T-helper 17 cell (primary cell): ENCODE measurements at regions not wholly inside any gene's neighbourhood (a gene's known extent, or its start where the extent isn't known, plus 50 kb on each side); places are given as distances from the start of the nearest gene placed in this dataset.
A peak's percentile ranks its signal among the peaks of the same experiment; 100 is the strongest.

Experiments used
- ATAC-seq: fragments of 150-1000 bp; cut with Tn5 transposase; 2 replicates; pipeline ENCODE4 v1.10.0; 2021; ENCODE audit warnings: mild to moderate bottlenecking, moderate library complexity
- DNase-seq, 3 donors: peaks; one replicate each; pipeline versions ENCODE4 v3.0.0 to v3.0.0-alpha.2; 2020 to 2021
- H3K9me3 ChIP-seq: one replicate; pipeline ENCODE4 v1.7.0; 2013; ENCODE audit warnings: low read length, mild to moderate bottlenecking; ENCODE audit not compliant: control insufficient read depth, poor library complexity, severe bottlenecking
- H3K27ac Mint-ChIP-seq: one replicate; pipeline ENCODE4 v1.8.0; 2022; ENCODE audit warnings: mild to moderate bottlenecking, moderate library complexity, mixed read lengths
- H3K27me3 Mint-ChIP-seq: one replicate; pipeline ENCODE4 v1.8.0; 2022; ENCODE audit warnings: mixed read lengths
- H3K36me3 Mint-ChIP-seq: one replicate; pipeline ENCODE4 v1.8.0; 2022; ENCODE audit warnings: low read depth, mixed read lengths
- H3K4me1 Mint-ChIP-seq: one replicate; pipeline ENCODE4 v1.8.0; 2022; ENCODE audit warnings: mild to moderate bottlenecking, mixed read lengths
- H3K4me3 Mint-ChIP-seq: one replicate; pipeline ENCODE4 v1.8.0; 2022; ENCODE audit warnings: mild to moderate bottlenecking, moderate library complexity, mixed read lengths

GRCh38 chr6:166691746-166692145 is 64.7 kb upstream of the RPS6KA2 start:
- Mint-ChIP-seq H3K36me3 (peaks cover 5% of the 10 kb centered on the region), H3K4me3 (no peak overlapping the region), H3K27me3 (peaks cover 16% of the 10 kb centered on the region), H3K27ac (peak overlapping the region; percentile 47), H3K4me1 (peaks cover 15% of the 10 kb centered on the region)
- DNase-seq: no peak
- ATAC-seq: no peak
- H3K9me3 ChIP-seq: no peaks in the 10 kb centered on the region

- H3K27me3 Mint-ChIP-seq: peaks cover 16% of the 10 kb centered on the region
- DNase-seq: no peak
- H3K36me3 Mint-ChIP-seq: peaks cover 5% of the 10 kb centered on the region
- ATAC-seq: no peak
- peak overlapping the region; percentile 47 for H3K27ac Mint-ChIP-seq
- H3K4me3 Mint-ChIP-seq: no peak overlapping the region
- H3K4me1 Mint-ChIP-seq: peaks cover 15% of the 10 kb centered on the region
- no peaks in the 10 kb centered on the region for H3K9me3 ChIP-seq
Measured at GRCh38 chr6:166691199-166691598, 64.1 kb upstream of the RPS6KA2 start.

GRCh38 chr6:166689687-166690086 is 62.6 kb upstream of the RPS6KA2 start:
- no peak overlapping the region for H3K27ac Mint-ChIP-seq
- peaks cover 16% of the 10 kb centered on the region for H3K27me3 Mint-ChIP-seq
- no peak for ATAC-seq
- H3K4me1 Mint-ChIP-seq: peaks cover 13% of the 10 kb centered on the region
- DNase-seq: no peak
- no peaks in the 10 kb centered on the region for H3K9me3 ChIP-seq
- H3K36me3 Mint-ChIP-seq: peaks cover 5% of the 10 kb centered on the region
- no peak overlapping the region for H3K4me3 Mint-ChIP-seq

DNA sequence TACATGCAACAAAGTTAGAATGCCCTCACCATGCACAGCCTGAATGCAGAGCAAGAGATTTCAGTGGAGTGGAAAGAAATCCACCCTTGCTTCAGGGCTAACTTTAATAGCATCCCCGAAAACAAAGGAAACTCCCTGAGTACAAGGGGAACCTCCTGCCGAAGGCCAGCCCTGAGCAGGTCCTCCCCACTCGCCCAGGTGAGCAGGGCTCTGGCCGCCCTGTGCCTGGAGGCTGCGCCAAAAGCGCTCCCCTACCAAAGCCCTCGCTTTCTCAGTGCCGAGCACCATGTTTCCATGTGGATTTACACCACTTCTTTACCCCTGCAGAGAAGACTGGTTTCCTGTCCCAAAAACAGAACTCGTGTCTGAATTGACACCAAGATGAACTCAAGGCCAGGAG is 61.9 kb upstream of the RPS6KA2 start:
- ATAC-seq (no peak), DNase-seq (no peak)
- Mint-ChIP-seq H3K36me3 (peaks cover 5% of the 10 kb centered on the region), H3K4me3 (no peak overlapping the region), H3K27me3 (peaks cover 16% of the 10 kb centered on the region), H3K4me1 (peaks cover 17% of the 10 kb centered on the region), H3K27ac (no peak overlapping the region)
- H3K9me3 ChIP-seq: no peaks in the 10 kb centered on the region

DNA sequence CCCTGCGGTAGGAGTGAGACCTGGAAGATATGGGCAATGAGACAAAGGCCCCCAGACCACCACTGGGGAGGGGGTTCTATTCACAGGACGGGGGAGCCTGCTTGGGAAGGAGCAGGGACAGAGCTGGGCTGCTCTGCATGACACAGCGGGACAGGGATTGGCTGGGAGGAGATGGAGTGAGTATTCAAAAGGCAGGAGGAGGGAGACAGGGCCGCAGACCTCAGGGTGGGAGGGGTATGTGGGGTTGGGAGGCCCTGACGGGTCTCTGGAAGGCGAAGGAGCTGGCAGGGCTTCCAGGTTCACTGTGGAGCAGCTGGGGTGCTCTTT is 60.8 kb upstream of the RPS6KA2 start:
- ATAC-seq (no peak), DNase-seq (no peak)
- Mint-ChIP-seq H3K27me3 (peaks cover 16% of the 10 kb centered on the region), H3K36me3 (peaks cover 5% of the 10 kb centered on the region), H3K27ac (no peak overlapping the region), H3K4me3 (no peak overlapping the region), H3K4me1 (peaks cover 17% of the 10 kb centered on the region)
- no peaks in the 10 kb centered on the region for H3K9me3 ChIP-seq

DNA sequence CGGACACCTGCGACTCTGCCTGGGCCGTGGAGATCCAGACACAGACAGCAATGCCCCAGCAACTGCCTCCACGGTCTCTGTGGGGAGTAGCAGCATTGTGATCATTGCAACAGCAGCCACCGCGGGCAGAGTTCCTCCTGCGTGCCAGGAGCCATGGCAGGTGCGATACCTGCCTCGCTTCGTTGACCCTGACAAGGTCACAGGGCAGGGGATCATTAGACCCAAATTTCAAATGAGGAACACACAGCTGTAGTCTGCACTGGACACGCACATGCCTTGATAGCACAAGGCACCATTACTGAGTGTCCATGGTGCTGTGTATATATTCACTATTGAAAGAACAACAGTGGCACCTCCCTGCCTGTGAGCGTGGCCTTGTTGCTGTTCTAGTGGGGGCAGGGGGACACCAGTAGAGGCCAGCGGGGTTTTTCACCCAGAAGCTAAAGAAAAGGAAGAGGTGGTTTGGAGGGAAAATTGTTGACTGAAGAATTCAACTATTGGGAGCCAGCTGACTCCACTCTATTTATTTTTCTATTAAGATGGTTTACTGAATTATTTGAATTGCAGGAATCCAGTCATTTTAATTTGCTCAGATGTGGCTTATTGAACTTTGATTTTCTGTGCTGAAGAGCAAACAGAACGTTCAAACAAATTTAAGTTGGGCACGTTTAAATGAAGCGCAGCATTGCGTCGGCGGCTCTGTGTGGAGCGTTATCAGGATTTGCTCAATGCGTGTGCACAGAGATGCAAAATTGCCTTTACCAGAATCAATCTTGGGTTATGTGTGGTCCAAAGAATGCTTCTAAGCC is 60.2 kb upstream of the RPS6KA2 start:
- Mint-ChIP-seq H3K36me3 (peaks cover 5% of the 10 kb centered on the region), H3K27ac (no peak overlapping the region), H3K27me3 (peaks cover 16% of the 10 kb centered on the region), H3K4me3 (no peak overlapping the region), H3K4me1 (peaks cover 19% of the 10 kb centered on the region)
- H3K9me3 ChIP-seq: no peaks in the 10 kb centered on the region
- no peak for ATAC-seq
- DNase-seq: no peak

DNA sequence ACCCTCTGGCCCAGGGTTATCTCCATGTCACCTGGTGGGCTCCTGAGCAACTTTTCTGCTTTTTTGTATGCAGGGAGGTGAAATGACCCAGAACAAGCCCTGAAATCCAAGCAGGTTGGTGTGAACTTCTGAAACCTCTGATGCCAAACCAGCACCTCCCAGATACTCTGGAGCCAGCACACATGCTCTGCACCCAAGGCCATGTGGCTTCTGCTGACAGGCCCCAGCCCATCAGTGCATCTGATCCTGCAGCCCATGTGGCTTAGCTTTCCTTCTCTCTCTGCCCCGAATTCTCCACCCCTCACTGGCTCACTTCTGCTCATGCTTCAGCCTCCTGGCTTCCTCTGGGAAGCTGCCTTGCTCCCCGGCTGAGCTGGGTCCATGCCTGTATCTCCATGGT is 59.3 kb upstream of the RPS6KA2 start:
- Mint-ChIP-seq H3K36me3 (peaks cover 2% of the 10 kb centered on the region), H3K27me3 (peaks cover 7% of the 10 kb centered on the region), H3K4me1 (peaks cover 11% of the 10 kb centered on the region), H3K4me3 (no peak overlapping the region), H3K27ac (no peak overlapping the region)
- H3K9me3 ChIP-seq: no peaks in the 10 kb centered on the region
- ATAC-seq (no peak), DNase-seq (no peak)

- H3K4me1 Mint-ChIP-seq: peaks cover 8% of the 10 kb centered on the region
- DNase-seq (no peak), ATAC-seq (no peak)
- peaks cover 6% of the 10 kb centered on the region for H3K27me3 Mint-ChIP-seq
- H3K27ac Mint-ChIP-seq: no peak overlapping the region
- no peaks in the 10 kb centered on the region for H3K9me3 ChIP-seq
- H3K36me3 Mint-ChIP-seq: no peaks in the 10 kb centered on the region
- H3K4me3 Mint-ChIP-seq: no peak overlapping the region
Measured at GRCh38 chr6:166684866-166685265, 57.8 kb upstream of the RPS6KA2 start.

DNA sequence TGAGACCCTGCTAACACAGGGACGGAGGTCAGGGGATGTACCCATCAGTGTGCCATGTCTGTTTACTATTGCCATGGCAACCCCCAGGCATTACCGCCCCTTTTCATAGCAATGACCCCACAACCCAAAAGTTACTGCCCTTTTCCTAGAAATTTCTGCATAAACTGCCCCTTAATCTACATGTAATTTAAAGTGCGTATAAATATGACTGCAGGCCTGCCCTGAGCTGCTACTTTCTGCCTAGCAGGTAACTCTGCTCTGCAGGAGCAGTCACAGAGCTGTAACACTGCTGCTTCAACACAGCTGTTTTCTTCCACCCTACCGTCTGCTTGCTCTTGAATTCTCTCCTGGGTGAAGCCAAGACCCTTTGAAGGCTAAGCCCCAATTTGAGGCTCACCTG is 57.1 kb upstream of the RPS6KA2 start:
- Mint-ChIP-seq H3K4me1 (peaks cover 8% of the 10 kb centered on the region), H3K27ac (no peak overlapping the region), H3K27me3 (peaks cover 5% of the 10 kb centered on the region), H3K36me3 (no peaks in the 10 kb centered on the region), H3K4me3 (no peak overlapping the region)
- DNase-seq: no peak
- ATAC-seq: no peak
- H3K9me3 ChIP-seq: no peaks in the 10 kb centered on the region

DNA sequence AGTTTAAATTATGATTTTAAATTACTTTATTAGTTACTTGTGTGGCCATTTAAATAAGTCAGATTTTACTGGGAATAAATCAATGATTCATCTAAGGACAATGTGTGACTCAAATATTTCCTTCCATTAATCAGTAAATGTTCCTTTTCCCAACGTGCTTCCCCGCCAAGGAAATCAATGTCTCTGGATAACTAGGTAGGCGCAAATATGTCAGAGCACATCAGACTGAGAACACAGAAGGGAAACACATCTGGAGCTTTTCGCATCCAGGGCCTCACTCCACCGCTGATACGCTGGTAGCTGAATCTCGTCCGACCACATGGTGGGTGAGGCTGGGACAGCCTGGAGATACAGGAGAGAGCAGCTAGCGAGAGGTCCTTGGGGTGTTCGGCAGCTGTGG is 56.4 kb upstream of the RPS6KA2 start:
- Mint-ChIP-seq H3K36me3 (no peaks in the 10 kb centered on the region), H3K4me3 (no peak overlapping the region), H3K27ac (no peak overlapping the region), H3K27me3 (no peaks in the 10 kb centered on the region), H3K4me1 (peaks cover 8% of the 10 kb centered on the region)
- no peaks in the 10 kb centered on the region for H3K9me3 ChIP-seq
- DNase-seq (no peak), ATAC-seq (no peak)

DNA sequence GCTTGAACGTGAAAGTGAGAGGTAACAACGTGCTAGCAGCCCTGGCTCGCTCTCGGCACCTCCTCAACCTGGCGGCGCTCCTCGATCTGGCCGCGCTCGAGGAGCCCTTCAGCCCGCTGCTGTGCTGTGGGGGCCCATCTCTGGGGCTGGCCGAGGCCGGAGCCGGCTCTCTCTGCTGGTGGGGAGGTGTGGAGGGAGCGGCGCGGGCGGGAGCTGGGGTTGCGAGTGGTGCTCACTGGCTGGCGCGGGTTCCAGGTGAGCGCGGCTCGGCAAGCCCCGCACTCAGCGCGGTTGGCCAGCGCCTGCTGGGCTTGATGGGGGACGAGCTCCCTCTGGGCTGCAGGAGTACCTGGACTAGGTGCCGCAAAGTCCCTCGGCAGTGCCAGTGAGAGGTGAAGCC is 52.5 kb upstream of the RPS6KA2 start:
- Mint-ChIP-seq H3K27ac (no peak overlapping the region), H3K27me3 (peaks cover 16% of the 10 kb centered on the region), H3K4me1 (peaks cover 8% of the 10 kb centered on the region), H3K4me3 (no peak overlapping the region), H3K36me3 (no peaks in the 10 kb centered on the region)
- ATAC-seq (no peak), DNase-seq (no peak)
- no peaks in the 10 kb centered on the region for H3K9me3 ChIP-seq

DNA sequence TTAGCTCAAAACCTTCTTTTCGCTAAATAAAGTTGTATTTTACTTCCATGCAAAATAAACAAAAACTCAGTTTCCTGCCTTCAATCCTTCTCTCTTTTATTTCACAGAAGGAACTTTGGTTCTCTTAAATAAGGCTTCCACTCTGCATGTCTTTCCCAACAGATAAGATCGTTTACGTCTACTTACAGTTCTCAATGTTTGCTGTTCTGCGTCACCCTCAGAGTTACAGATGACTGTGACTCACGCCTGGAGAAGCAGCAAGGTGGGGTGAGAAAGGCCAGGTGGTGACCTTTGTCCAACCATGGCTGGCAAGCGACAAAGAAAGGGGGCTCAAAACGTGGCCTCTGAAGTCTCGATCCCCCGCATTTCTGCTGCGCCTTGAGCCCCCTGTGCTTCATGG is 51.4 kb upstream of the RPS6KA2 start:
- Mint-ChIP-seq H3K36me3 (peaks cover 4% of the 10 kb centered on the region), H3K4me1 (peaks cover 8% of the 10 kb centered on the region)
- no peak for ATAC-seq

GRCh38 chr6:166677941-166678340 is 50.9 kb upstream of the RPS6KA2 start:
- no peaks in the 10 kb centered on the region for H3K9me3 ChIP-seq
- no peak for DNase-seq
- ATAC-seq: no peak
- Mint-ChIP-seq H3K27ac (no peak overlapping the region), H3K36me3 (peaks cover 4% of the 10 kb centered on the region), H3K4me3 (no peak overlapping the region), H3K4me1 (peaks cover 8% of the 10 kb centered on the region), H3K27me3 (peaks cover 22% of the 10 kb centered on the region)

More for the DNA sequence above, 51.4 kb upstream of the RPS6KA2 start:
- Mint-ChIP-seq H3K27ac (no peak overlapping the region), H3K27me3 (peaks cover 22% of the 10 kb centered on the region), H3K4me3 (no peak overlapping the region)
- DNase-seq: no peak
- H3K9me3 ChIP-seq: no peaks in the 10 kb centered on the region
